ENCODE measurements at regions not wholly inside any gene's neighbourhood (a gene's known extent, or its start where the extent isn't known, plus 50 kb on each side); places are given as distances from the start of the nearest gene placed in this dataset.
A peak's percentile ranks its signal among the peaks of the same experiment; 100 is the strongest.

- intact Hi-C loops (cut with DNase I), result loop anchor here in 1 of 10 donors (10.0 kb wide), 1 partner anchor 284 kb away; the partner anchor contains the start of gene ADAMTS5
- DNase-seq, result no peak
- H3K36me3 ChIP-seq, result no peaks in the 10 kb centered on the region
- no peaks in the 10 kb centered on the region for H3K9me3 ChIP-seq
- no peaks in the 10 kb centered on the region for H3K27me3 ChIP-seq
- H3K27ac ChIP-seq, result no peak overlapping the region
- peaks cover 0 to 8% (median 0%) of the 10 kb centered on the region in 9 donors for H3K4me1 ChIP-seq
- no peak for ATAC-seq
- H3K4me3 ChIP-seq, result no peak overlapping the region
- TF ChIP-seq CTCF (IDR thresholded peaks at IDR 0.05), result no peak
- WGBS, 2 donors, result 71 to 74% methylated on average over 1 of the region's 1 CpG
Measured at GRCh38 chr21:27248814-27249213, 281.9 kb upstream of the ADAMTS5 start.

- Histone ChIP-seq H3K36me3 (no peaks in the 10 kb centered on the region), H3K4me3 (no peak overlapping the region), H3K9me3 (no peaks in the 10 kb centered on the region), H3K27ac (no peak overlapping the region), H3K4me1 (peaks cover 0 to 8% (median 0%) of the 10 kb centered on the region in 9 donors), H3K27me3 (no peaks in the 10 kb centered on the region)
- WGBS, 2 donors, result 85 to 86% methylated on average over 5 of the region's 5 CpGs
- no peak for DNase-seq
- peak in 1 of 8 donors; percentile 33 for ATAC-seq
- TF ChIP-seq CTCF (IDR thresholded peaks at IDR 0.05), result no peak
- intact Hi-C loops (cut with DNase I), result loop anchor here in 1 of 10 donors (10.0 kb wide), 1 partner anchor 282 kb away; the partner anchor contains the start of gene ADAMTS5
Measured at GRCh38 chr21:27246741-27247140, 279.9 kb upstream of the ADAMTS5 start.

GRCh38 chr21:27244776-27245175 is 277.9 kb upstream of the ADAMTS5 start:
- intact Hi-C loops (cut with DNase I), result loop anchor here in 1 of 10 donors (10.0 kb wide), 1 partner anchor 280 kb away; the partner anchor contains the start of gene ADAMTS5
- ATAC-seq, result peak in 1 of 8 donors; percentile 41
- 39 to 56% methylated on average over 3 of the region's 3 CpGs for WGBS, 2 donors
- no peaks in the 10 kb centered on the region for H3K36me3 ChIP-seq
- no peak for TF ChIP-seq CTCF (IDR thresholded peaks at IDR 0.05)
- H3K27me3 ChIP-seq, result no peaks in the 10 kb centered on the region
- no peak for DNase-seq
- H3K27ac ChIP-seq, result peak overlapping the region in 6 of 10 donors; percentile 3 to 50 (median 26)
- no peak overlapping the region for H3K4me3 ChIP-seq
- peaks cover 0 to 8% (median 0%) of the 10 kb centered on the region in 9 donors for H3K4me1 ChIP-seq
- H3K9me3 ChIP-seq, result no peaks in the 10 kb centered on the region

- Histone ChIP-seq H3K27me3 (no peaks in the 10 kb centered on the region), H3K36me3 (no peaks in the 10 kb centered on the region), H3K9me3 (no peaks in the 10 kb centered on the region), H3K27ac (peak overlapping the region in 5 of 10 donors; percentile 16 to 50 (median 37)), H3K4me1 (peaks cover 0 to 8% (median 0%) of the 10 kb centered on the region in 9 donors), H3K4me3 (no peak overlapping the region)
- peak in 7 of 8 donors; percentile 23 to 77 (median 42) for ATAC-seq
- no peak for DNase-seq
- intact Hi-C loops (cut with DNase I), result loop anchor here in 1 of 10 donors (10.0 kb wide), 1 partner anchor 280 kb away; the partner anchor contains the start of gene ADAMTS5
- no peak for TF ChIP-seq CTCF (IDR thresholded peaks at IDR 0.05)
- WGBS, 2 donors, result 61 to 63% methylated on average over 2 of the region's 2 CpGs
Measured at GRCh38 chr21:27244352-27244751, 277.5 kb upstream of the ADAMTS5 start.

Data from heart right ventricle (tissue), 16 donors.